OCI-LY1 (cell line): ENCODE measurements at regions not wholly inside any gene's neighbourhood (a gene's known extent, or its start where the extent isn't known, plus 50 kb on each side); places are given as distances from the start of the nearest gene placed in this dataset.

Experiments used
- EZH2 ChIP-seq: fragments of 200-600 bp; sonication (generic), shearing (Covaris generic); IDR thresholded peaks from 2 replicates; pipeline ENCODE4 v1.8.0; 2017; ENCODE audit warnings: borderline replicate concordance, mixed run types, mild to moderate bottlenecking, antibody characterized with exemption, low read length, moderate library complexity, mixed read lengths
- TF ChIP-seq, protein P1 (sequence below): fragments of 200-600 bp; sonication (generic), shearing (Covaris generic); IDR thresholded peaks from 2 replicates; pipeline ENCODE4 v1.5.1; 2017; ENCODE audit warnings: mild to moderate bottlenecking, antibody characterized with exemption, low read length, moderate library complexity, mixed read lengths

DNA sequence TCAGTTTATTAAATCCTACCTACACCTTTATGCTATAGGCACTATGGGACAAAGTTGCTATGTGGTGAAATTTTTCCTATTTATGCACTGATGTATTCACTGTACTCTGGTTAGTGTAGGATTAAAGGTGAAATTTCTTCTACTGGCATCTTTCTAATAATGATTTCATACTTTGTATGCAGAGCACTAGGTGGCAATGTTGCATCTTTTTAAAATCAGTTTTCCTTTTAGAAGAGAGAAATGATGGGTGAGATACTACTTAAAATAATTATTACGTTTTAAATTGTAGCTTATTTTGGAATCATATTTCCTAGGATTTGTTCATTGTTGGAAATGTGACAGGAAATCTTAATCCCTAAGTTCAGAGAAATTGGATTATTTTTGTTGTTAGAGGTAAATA is 150.9 kb downstream of the CD8B2 start:
- TF ChIP-seq, protein P1, sequence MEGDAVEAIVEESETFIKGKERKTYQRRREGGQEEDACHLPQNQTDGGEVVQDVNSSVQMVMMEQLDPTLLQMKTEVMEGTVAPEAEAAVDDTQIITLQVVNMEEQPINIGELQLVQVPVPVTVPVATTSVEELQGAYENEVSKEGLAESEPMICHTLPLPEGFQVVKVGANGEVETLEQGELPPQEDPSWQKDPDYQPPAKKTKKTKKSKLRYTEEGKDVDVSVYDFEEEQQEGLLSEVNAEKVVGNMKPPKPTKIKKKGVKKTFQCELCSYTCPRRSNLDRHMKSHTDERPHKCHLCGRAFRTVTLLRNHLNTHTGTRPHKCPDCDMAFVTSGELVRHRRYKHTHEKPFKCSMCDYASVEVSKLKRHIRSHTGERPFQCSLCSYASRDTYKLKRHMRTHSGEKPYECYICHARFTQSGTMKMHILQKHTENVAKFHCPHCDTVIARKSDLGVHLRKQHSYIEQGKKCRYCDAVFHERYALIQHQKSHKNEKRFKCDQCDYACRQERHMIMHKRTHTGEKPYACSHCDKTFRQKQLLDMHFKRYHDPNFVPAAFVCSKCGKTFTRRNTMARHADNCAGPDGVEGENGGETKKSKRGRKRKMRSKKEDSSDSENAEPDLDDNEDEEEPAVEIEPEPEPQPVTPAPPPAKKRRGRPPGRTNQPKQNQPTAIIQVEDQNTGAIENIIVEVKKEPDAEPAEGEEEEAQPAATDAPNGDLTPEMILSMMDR: peak; percentile 32; the same call in 1 of the 2 replicates
- no peak for TF ChIP-seq EZH2
